Cardiac fibroblast (primary cell): ENCODE measurements at regions not wholly inside any gene's neighbourhood (a gene's known extent, or its start where the extent isn't known, plus 50 kb on each side); places are given as distances from the start of the nearest gene placed in this dataset.

Experiments
- DNase-seq, 2 donors: peaks; one replicate each; pipeline versions ENCODE4 v3.0.0 to v3.0.0-alpha.2; 2010; ENCODE audit warnings: low read depth in 2 of 2
- H3K4me3 ChIP-seq, 2 donors: replicated peaks in 1 of 2; 1 replicate in 1 of 2; 2 replicates in 1 of 2; pipeline ENCODE4 v1.5.1; 2011; ENCODE audit warnings: low read depth in 2 of 2, low read length in 2 of 2, mild to moderate bottlenecking in 2 of 2, moderate library complexity in 1 of 2
- TF ChIP-seq, protein P1 (sequence below): IDR thresholded peaks from one replicate; pipeline ENCODE4 v1.5.1; 2011; ENCODE audit warnings: low read depth, mild to moderate bottlenecking, low read length, inconsistent platforms

DNA sequence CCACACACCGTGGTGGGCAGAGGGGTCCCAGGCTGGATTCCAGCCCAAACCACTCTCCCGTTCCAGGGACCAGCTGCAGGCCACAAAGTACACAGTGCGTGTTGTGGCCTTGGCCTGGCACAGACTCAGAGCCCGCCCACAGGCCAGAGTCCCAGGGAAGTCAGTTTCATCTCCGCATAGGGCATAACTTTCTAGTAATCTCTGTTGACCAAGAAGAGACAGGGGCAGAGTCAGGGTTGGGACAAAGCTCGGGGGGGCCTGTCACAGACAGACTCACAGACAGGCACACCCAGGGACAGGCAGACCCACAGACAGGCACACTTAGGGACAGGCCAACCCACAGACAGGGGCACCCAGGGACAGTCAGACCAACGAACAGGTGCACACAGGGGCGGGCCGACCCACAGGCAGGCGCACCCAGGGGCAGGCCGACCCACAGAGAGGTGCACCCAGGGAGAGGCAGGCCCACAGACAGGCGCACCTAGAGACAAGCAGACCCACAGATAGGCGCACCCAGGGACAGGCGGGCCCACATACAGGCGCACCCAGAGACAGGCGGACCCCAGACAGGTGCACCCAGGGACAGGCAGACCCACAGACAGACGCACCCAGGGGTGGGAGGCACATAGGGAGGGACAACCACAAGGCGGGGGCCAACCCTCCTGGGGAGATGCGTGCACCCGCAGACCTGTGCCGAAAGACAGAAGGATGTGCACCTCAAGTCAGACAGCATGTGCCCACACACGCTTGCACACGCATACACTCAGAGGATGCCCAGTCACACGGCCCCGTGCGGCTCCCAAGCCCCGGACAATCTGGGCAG lies 323.3 kb upstream of the RTL1 start:
- no peak for DNase-seq
- no peak overlapping the region for H3K4me3 ChIP-seq
- TF ChIP-seq, protein P1, sequence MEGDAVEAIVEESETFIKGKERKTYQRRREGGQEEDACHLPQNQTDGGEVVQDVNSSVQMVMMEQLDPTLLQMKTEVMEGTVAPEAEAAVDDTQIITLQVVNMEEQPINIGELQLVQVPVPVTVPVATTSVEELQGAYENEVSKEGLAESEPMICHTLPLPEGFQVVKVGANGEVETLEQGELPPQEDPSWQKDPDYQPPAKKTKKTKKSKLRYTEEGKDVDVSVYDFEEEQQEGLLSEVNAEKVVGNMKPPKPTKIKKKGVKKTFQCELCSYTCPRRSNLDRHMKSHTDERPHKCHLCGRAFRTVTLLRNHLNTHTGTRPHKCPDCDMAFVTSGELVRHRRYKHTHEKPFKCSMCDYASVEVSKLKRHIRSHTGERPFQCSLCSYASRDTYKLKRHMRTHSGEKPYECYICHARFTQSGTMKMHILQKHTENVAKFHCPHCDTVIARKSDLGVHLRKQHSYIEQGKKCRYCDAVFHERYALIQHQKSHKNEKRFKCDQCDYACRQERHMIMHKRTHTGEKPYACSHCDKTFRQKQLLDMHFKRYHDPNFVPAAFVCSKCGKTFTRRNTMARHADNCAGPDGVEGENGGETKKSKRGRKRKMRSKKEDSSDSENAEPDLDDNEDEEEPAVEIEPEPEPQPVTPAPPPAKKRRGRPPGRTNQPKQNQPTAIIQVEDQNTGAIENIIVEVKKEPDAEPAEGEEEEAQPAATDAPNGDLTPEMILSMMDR: no peak

DNA sequence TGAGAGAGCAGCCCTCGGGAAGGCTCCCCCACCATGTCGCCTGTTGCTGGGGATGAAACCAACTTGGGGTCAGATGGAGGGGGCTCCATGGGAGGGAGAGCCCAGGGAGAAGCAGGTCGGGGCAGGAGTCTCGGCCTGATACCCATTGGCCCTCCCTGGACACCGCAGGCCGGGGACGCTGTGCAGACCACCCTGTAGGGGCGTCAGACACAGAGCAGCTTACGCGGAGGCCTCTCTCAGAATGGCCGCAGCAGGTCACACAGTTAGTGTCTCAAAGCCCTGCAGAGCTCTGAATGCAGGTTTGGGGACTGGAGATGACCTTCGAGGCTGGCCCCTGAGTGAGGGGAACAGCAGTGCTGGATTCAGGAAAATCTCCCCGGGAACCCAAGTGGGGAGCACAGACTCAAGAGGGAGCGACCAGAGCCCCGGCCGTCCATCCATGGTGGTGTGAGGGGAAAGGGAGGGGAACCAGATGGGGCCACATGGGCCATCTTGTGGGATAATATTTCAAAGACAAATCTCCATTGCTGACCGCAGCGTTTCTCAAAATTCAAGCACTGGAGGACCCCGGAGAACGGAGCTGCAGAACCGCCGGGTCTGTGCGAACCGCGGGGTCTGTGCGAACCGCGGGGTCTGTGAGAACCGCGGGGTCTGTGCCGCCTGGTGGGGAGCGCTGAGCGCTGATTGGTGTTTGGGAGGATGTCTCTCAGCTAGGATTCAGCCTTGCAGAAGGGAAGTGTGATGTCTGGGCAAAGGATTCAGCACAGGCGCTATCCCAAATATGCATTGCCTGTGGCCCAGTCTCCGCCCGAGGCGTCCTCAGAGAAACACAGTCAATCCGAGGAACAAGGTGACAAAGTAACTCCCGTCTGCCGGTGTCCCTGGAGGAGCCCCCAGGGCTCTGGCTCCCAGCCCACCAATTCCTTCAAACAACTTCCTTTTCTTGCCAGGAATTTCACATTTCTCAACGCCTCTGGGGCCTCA lies 324.4 kb upstream of the RTL1 start:
- no peak overlapping the region for H3K4me3 ChIP-seq
- DNase-seq: no peak
- TF ChIP-seq, protein P1: no peak

DNA sequence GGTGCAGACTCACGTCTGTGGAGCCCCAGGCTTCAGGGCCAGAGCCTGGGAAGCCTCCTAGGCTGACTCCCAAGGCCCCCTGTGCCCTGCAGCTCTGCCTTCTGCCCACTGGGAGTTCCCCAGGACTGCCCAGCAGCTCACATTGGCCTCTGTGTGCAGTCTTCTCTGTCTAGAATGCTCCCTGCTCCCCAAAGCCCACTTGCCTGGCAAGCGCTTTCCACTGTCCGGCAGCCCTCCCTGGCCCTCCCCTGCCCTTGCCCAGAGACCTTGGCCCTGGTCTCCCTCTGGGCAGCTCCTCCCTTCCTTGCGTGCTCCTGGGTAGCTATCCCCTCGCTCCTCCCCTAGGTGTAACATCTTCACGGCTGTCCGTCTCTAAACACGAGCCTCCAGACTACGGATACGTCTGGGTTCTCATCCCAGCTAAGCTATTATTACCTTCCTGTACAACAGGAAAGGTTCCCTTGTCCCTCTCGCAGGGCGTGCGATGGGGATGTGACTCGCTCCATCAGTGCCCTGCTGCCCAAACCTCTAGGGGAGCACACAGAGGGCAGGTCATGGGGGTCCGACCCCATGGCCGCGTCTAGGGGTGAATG lies 325.5 kb upstream of the RTL1 start:
- no peak overlapping the region for H3K4me3 ChIP-seq
- TF ChIP-seq, protein P1: no peak
- no peak for DNase-seq

DNA sequence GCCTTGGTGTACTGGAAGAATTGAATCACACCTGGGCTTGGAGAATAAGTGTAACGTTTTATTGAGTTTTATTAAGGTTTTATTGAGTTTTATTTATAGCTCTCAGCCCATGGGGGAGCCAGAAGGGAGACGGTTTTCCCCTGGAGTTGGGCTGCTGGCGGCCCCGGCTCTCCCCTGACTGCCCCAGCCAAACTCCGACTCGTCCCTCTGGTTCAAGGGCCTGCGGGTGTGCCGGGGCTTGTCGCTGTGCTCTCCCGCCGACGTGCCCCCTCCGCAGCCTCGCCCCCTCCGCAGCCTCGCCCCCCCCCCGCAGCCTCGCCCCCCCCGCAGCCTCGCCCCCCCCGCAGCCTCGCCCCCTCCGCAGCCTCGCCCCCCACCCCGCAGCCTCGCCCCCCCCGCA lies 326.1 kb upstream of the RTL1 start:
- TF ChIP-seq, protein P1: no peak
- no peak for DNase-seq
- no peak overlapping the region for H3K4me3 ChIP-seq

DNA sequence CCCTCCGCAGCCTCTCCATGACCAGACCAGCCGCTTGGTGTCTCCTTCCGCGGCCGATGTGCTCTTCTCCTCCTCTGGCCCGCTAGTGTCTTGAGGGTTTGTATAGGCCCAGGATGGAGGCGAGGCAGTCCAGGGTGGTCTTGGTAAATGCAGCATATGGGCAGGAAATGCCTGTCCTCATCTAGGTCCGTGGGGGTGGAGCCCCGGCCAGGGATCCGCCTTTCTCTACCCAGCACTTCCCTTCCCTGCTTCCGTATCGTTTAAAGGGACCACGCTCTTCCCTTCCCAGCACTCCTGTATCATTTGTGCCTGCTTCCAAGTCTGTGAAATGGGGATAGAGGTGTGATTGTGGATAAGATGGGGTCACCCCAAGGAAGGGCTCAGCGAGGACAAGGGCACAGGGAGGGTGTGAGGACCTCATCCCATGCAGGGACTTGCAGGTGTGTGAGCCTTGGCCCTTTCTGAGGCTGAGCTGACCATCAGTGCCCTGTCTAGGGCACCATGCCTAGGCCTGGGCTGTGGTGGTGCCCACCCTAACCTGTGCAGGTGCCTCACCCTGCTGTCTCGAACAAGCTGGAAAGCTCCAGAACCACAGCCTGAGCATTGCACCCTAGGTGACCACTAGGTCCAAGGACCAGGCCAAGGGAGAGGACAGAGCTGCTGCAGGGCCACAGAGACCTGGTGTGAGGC lies 326.8 kb upstream of the RTL1 start:
- H3K4me3 ChIP-seq: no peak overlapping the region
- DNase-seq: no peak
- TF ChIP-seq, protein P1: no peak
